OCI-LY7 (cell line): ENCODE measurements at regions not wholly inside any gene's neighbourhood (a gene's known extent, or its start where the extent isn't known, plus 50 kb on each side); places are given as distances from the start of the nearest gene placed in this dataset.

Source experiments
- BruUV-seq: library from RNA; stranded (reverse); fragments of 400-500 nt; replicated peaks from 2 replicates; lab custom pipeline; 2021; lab: Mats Ljungman, UMichigan
- CTCF ChIA-PET: fragments of 300-600 bp; sonication (Branson Sonifier 250); formaldehyde crosslinking; loops from one replicate; lab custom pipeline; 2022; ENCODE audit warnings: antibody characterized with exemption; ENCODE audit not compliant: unreplicated experiment; lab: Charles Lee
- POLR2A ChIA-PET: fragments of 300-600 bp; sonication (Branson Sonifier 250); formaldehyde crosslinking; loops from one replicate; lab custom pipeline; 2022; ENCODE audit warnings: antibody characterized with exemption; lab: Charles Lee
- DNase-seq: peaks from one replicate; pipeline ENCODE4 v3.0.0-alpha.2; 2015; ENCODE audit warnings: low spot score
- H2AFZ ChIP-seq: fragments of 200-600 bp; sonication (generic), shearing (Covaris generic); 2 replicates; pipeline ENCODE4 v1.6.1; 2014; ENCODE audit warnings: mild to moderate bottlenecking, antibody characterized with exemption, low read length, moderate library complexity
- H3K27ac ChIP-seq: fragments of 200-600 bp; sonication (generic); 2 replicates; pipeline ENCODE4 v1.5.1; 2014; ENCODE audit warnings: mixed run types, low read depth, mild to moderate bottlenecking, moderate library complexity, low read length, inconsistent platforms; ENCODE audit not compliant: poor library complexity, severe bottlenecking
- H3K36me3 ChIP-seq: fragments of 200-600 bp; sonication (generic); 2 replicates; pipeline ENCODE4 v1.6.1; 2014; ENCODE audit warnings: mild to moderate bottlenecking, antibody characterized with exemption, low read length, moderate library complexity, mixed read lengths; ENCODE audit not compliant: insufficient read depth
- H3K4me1 ChIP-seq: fragments of 200-600 bp; sonication (generic); 2 replicates; pipeline ENCODE4 v1.5.1; 2014; ENCODE audit warnings: mild to moderate bottlenecking, low read length; ENCODE audit not compliant: insufficient read depth, poor library complexity, severe bottlenecking
- H3K4me2 ChIP-seq: fragments of 200-600 bp; sonication (generic); 2 replicates; pipeline ENCODE4 v1.6.1; 2014; ENCODE audit warnings: mild to moderate bottlenecking, low read length
- H3K4me3 ChIP-seq: fragments of 200-600 bp; sonication (generic); 2 replicates; pipeline ENCODE4 v1.5.1; 2014; ENCODE audit warnings: mild to moderate bottlenecking, low read depth, low read length; ENCODE audit not compliant: poor library complexity, severe bottlenecking
- H3K79me2 ChIP-seq: fragments of 200-600 bp; sonication (generic); 2 replicates; pipeline ENCODE4 v1.6.1; 2016; ENCODE audit warnings: low read depth, mild to moderate bottlenecking, low read length, moderate library complexity, mixed read lengths; ENCODE audit not compliant: insufficient read depth
- H3K9me2 ChIP-seq: fragments of 200-600 bp; sonication (generic); 2 replicates; pipeline ENCODE4 v1.6.1; 2016; ENCODE audit warnings: mild to moderate bottlenecking, low read length, mixed read lengths; ENCODE audit not compliant: insufficient read depth
- H3K9me3 ChIP-seq: fragments of 200-600 bp; sonication (generic); 2 replicates; pipeline ENCODE4 v1.6.1; 2014; ENCODE audit warnings: mild to moderate bottlenecking, mixed run types, low read length, mixed read lengths
- H4K20me1 ChIP-seq: fragments of 200-600 bp; sonication (generic); 2 replicates; pipeline ENCODE4 v1.6.1; 2014; ENCODE audit warnings: mild to moderate bottlenecking, antibody characterized with exemption, low read length, moderate library complexity, mixed read lengths; ENCODE audit not compliant: insufficient read depth
- EZH2phosphoT487 ChIP-seq: fragments of 200-600 bp; sonication (generic); IDR thresholded peaks from 2 replicates; pipeline ENCODE4 v1.6.1; 2018; ENCODE audit warnings: low read depth, borderline replicate concordance, mild to moderate bottlenecking, mixed run types, antibody characterized with exemption, low read length, moderate library complexity, mixed read lengths
- intact Hi-C: fragments of 100-400 bp; cut with micrococcal nuclease; formaldehyde crosslinking; loops from one replicate; pipeline ENCODE4 v1.10.0; 2022; ENCODE audit not compliant: unreplicated experiment
- TF ChIP-seq, protein P1 (sequence below): fragments of 200-600 bp; sonication (generic); conservative IDR thresholded peaks from 2 replicates; pipeline ENCODE4 v1.5.1; 2014; ENCODE audit warnings: mild to moderate bottlenecking, antibody characterized with exemption, low read length, moderate library complexity, mixed read lengths

DNA sequence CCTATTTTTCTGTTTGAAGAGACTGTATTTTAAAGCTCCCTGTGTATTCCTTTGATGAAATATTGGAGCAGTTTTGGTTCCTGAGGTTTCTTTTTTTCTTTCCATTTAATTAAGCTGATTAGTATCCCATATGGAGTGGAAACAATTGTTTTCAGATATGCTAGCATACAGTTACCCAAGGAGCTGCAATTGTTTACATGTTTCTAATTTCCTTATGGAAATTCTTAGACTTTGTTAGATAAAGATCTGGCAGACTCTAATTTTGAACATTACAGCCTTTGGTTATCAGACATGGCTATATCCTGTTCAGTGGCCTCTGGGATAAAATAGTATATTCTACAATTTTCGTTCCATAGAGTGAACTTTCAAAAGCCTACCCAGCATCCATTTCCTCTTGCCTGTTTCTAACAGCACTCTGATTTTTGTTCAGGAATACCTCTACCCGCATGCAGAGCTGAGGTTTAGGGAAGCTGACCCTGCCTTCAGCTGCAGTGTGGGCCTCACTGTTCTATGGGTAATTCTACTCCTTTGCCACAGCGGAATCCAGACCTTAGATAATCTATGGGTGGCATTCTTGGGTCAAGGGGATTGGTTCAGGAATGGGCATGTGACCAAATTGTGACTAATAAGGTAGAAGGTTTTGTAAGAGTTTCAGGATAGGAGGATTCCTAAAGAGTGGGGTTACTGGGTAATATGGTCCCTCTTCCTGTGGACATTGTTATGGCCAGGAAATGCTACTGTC is 161.1 kb upstream of the ANKRD28 start:
- Histone ChIP-seq H3K79me2 (no peaks in the 10 kb centered on the region), H3K4me1 (no peaks in the 10 kb centered on the region), H3K36me3 (no peaks in the 10 kb centered on the region), H3K27ac (no peak overlapping the region), H4K20me1 (no peaks in the 10 kb centered on the region), H3K9me2 (no peaks in the 10 kb centered on the region), H3K9me3 (no peaks in the 10 kb centered on the region), H3K4me3 (no peak overlapping the region), H2AFZ (no peak overlapping the region), H3K4me2 (no peak overlapping the region)
- ChIA-PET CTCF (no interaction called here), POLR2A (interaction anchor here (0.6 to 1.3 kb wide), 3 partner anchors 15 to 77 kb away, joined by 3 read pairs; no protein-coding TSS in a partner anchor)
- no peak for TF ChIP-seq EZH2phosphoT487
- TF ChIP-seq, protein P1, sequence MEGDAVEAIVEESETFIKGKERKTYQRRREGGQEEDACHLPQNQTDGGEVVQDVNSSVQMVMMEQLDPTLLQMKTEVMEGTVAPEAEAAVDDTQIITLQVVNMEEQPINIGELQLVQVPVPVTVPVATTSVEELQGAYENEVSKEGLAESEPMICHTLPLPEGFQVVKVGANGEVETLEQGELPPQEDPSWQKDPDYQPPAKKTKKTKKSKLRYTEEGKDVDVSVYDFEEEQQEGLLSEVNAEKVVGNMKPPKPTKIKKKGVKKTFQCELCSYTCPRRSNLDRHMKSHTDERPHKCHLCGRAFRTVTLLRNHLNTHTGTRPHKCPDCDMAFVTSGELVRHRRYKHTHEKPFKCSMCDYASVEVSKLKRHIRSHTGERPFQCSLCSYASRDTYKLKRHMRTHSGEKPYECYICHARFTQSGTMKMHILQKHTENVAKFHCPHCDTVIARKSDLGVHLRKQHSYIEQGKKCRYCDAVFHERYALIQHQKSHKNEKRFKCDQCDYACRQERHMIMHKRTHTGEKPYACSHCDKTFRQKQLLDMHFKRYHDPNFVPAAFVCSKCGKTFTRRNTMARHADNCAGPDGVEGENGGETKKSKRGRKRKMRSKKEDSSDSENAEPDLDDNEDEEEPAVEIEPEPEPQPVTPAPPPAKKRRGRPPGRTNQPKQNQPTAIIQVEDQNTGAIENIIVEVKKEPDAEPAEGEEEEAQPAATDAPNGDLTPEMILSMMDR = no peak
- BruUV-seq = no TSS peak
- DNase-seq = no peak
- intact Hi-C loops = loop anchor here (10.0 kb wide), 1 partner anchor 324 kb away; no protein-coding TSS in a partner anchor

DNA sequence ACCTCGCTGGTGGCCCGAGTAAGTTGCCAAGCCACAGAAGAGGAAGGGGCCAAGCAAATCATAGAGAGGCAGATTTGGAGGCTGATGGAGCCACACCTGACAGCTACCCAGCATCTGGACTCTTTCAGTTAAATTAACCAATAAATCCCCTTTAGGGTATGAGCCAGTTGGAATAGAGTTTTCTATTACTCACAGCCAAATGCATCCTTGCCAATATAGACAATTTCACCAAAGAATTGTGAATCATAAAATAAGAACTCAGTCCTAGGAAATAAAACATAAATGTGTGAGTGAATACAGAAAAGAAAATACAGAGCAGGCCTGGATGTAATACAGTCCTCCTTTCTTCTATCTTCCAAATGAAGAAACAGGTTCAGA is 161.6 kb upstream of the ANKRD28 start:
- DNase-seq = no peak
- Histone ChIP-seq H4K20me1 (no peaks in the 10 kb centered on the region), H3K4me1 (no peaks in the 10 kb centered on the region), H3K9me3 (no peaks in the 10 kb centered on the region), H3K4me2 (no peak overlapping the region), H2AFZ (no peak overlapping the region), H3K9me2 (no peaks in the 10 kb centered on the region), H3K79me2 (no peaks in the 10 kb centered on the region), H3K27ac (no peak overlapping the region), H3K4me3 (no peak overlapping the region), H3K36me3 (no peaks in the 10 kb centered on the region)
- POLR2A ChIA-PET = interaction anchor here (0.6 kb wide), 1 partner anchor 109 kb away, joined by 3 read pairs; no protein-coding TSS in a partner anchor
- TF ChIP-seq EZH2phosphoT487 = no peak
- TF ChIP-seq, protein P1 = no peak
- no TSS peak for BruUV-seq
- intact Hi-C loops = loop anchor here (10.0 kb wide), 1 partner anchor 325 kb away; no protein-coding TSS in a partner anchor
- CTCF ChIA-PET = no interaction called here
